ENCODE measurements at regions not wholly inside any gene's neighbourhood (a gene's known extent, or its start where the extent isn't known, plus 50 kb on each side); places are given as distances from the start of the nearest gene placed in this dataset.

- TF ChIP-seq YY1 (IDR thresholded peaks at IDR 0.05; ENCODE audit: low read depth) (no peak), EGR1 (IDR thresholded peaks at IDR 0.05) (no peak), REST (IDR thresholded peaks at IDR 0.05; ENCODE audit: low read depth) (no peak), EP300 (IDR thresholded peaks at IDR 0.05; ENCODE audit: borderline replicate concordance) (no peak)
These were observed 152.8 kb downstream of the TFCP2L1 start for GRCh38 chr2:121132054-121132761.
